GM19463 (cell line): ENCODE measurements at regions not wholly inside any gene's neighbourhood (a gene's known extent, or its start where the extent isn't known, plus 50 kb on each side); places are given as distances from the start of the nearest gene placed in this dataset.
"Not testable (repeated sequence)": the region's sequence is repeated elsewhere in the genome, so short reads cannot be mapped to it uniquely, and the experiment has no call there.

Experiments
- ATAC-seq: cut with Tn5 transposase; IDR thresholded peaks from one replicate; pipeline ENCODE4 v1.9.1; 2021; ENCODE audit warnings: mild to moderate bottlenecking, moderate library complexity; ENCODE audit not compliant: unreplicated experiment

DNA sequence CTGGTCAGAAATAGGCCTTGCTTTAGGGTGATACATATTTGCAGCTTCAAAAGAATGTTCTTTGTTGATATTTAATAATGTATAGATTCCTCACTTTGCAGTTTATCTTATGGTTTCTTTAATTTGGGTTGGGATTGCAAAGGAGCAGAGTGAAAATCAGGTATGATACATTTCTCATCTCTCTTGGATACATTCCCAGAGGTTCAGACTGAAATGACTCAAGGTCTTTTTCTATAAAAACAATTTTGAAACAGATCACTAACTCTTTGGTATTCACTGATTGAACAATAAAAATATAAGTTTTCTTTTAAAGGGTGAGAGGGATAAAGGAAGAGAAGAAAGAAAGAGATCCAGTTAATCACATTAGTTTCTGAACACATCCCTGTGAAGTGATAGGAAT lies 606.5 kb upstream of the CAMK1G start:
- no peak for ATAC-seq

DNA sequence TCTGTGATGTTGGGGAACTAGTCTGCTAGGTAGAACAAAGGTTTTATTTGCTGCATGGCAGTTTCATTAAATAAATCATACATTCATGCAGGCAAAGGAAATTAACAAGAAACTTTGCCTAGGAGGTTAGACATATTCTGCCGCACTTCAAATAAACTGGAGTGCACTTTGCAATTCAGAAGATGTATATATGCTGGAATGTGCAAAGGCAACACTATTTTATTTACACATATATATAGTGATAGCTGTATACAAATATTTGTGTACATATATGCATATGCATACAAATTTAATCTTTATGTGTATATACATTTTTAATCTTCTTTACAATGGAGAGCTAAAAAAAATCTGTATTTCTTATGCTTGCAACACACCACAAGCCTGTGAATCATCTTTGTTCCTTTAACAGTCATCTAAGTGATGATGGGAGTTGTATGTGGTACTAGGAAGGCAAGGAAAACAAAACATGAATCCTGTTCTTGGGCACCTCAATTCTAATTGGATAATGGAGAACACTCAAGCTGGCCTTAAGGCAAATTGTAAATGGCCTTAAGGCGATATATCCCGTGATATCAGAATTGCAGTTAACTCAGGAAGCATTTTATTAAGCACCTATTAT lies 605.8 kb upstream of the CAMK1G start:
- ATAC-seq = no peak

DNA sequence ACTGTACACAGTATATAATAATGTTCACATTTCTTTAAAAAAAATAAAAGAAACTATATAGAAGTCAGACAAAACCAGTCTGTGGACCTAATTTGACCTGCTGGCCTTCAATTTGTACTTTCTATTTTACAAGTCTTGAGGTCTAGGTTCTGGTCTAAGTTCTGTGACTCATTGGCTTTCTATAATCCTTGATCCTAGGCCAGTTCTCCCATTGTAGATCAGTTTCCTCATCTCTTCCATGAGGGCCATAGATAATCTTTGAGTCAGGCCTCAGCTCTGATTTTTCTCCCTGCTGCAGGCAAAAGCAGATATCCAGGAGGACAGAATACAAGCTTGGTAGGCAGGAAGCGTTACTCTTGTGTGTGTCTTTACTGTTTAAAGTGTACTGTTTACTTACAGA lies 603.7 kb upstream of the CAMK1G start:
- ATAC-seq = no peak

DNA sequence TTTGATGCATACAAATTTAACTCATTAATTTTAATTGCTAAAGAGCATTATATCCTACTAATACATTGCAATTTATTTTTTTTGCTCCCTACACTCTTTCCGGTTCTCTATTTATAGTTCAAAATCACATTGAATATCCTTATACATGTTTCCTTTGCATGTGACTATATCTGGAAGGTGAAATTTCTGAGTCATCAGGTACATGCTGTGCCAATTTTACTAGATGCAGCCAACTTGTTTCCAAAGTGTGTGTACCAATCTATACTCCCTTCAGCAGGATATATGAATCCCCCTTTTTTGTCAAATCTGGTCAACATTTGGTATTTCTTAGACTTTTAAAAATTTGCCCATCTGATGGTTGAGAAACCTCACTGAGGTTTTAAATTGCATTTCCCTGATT lies 602.9 kb upstream of the CAMK1G start:
- ATAC-seq = no peak

DNA sequence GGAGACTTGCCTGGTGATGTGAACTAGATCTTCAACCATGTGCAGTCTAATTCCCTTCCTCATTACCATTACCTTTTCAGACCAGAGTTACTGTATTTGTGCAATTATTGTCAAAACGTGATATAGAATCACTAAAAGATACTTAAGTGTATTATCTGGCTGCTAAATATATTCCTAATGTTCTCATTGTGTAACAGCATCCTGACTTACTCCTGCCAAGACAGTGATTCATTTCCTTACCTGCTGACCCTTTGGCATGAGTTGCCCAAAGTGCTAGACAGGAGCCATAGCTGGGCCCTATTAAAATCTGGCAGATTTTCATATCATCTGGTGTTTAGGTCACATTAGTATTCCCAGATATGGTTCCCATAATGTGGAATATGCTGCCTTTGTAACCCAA lies 598.3 kb upstream of the CAMK1G start:
- no peak for ATAC-seq

DNA sequence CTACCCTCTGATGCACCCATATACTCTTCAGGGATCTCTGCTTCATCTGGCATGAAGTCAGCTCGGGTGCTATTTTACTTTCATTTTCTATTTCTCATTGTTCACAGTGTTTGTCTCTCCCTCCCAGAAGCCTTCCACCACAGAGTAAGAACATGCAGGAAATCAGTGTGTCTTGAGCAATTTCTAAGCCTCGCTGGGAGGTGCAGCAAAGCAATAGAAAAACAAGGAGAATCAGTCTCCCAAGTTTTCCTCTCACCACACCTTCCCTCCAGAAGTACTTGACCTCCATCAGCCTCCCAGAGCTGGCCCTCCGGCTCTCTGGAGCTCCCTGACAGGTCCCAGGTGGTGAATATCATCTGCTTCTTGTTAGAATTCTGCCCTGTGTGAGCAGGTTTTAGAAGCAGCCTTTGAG lies 594.7 kb upstream of the CAMK1G start:
- ATAC-seq = peak; percentile 99

DNA sequence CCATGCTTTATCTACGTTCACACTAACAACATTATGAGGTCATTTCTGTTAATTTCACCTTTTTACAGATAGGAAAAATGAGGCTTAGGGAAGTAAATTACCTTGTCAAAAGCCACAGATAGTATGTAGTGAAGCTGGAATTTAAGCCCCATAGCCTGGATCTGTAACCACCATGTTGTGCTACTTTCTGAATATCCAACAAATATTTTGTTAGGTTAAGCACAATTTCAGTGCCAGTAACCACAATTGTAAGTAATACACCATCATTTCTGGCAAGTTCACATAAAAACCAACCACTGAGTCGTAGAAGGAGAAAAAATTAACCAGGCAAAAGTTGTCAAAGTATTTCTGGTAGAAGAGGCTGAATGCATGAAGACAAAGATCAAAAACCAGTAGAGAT lies 593.1 kb upstream of the CAMK1G start:
- ATAC-seq = no peak

DNA sequence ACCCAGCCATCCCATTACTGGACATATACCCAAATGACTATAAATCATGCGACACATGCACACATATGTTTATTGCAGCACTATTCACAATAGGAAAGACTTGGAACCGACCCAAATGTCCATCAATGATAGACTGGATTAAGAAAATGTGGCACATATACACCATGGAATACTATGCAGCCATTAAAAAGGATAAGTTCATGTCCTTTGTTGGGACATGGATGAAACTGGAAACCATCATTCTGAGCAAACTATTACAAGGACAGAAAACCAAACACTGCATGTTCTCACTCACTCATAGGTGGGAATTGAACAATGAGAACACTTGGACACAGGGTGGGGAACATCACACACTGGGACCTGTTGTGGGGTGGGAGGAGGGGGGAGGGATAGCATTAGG lies 586.5 kb upstream of the CAMK1G start:
- ATAC-seq = not testable (repeated sequence)

DNA sequence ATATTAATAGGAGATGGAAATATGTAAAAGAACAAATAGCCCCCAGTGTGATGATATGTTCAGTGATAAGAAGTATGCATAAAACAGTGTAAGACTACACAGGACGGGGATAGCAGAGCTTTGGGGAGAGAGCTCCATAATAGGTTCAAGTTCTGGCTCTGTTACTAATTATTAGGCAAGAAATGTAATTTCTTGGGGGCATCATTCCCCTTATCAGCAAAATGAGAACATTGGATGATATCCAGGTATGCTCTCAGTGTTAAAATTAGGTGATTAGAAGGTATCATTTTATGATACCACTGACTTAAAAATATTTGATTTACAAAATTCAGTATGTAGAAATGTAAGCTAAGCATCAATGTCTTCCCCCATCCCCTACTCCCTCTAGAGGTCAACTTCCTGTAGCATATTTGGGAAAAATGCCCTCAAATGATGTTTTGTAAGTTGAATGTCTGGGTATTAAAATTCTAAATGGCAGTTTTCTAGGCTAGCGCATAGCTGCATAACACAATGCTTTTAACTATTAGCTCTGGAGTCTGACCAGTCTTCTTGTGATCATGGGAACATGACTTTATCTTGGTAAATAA lies 585.7 kb upstream of the CAMK1G start:
- no peak for ATAC-seq

DNA sequence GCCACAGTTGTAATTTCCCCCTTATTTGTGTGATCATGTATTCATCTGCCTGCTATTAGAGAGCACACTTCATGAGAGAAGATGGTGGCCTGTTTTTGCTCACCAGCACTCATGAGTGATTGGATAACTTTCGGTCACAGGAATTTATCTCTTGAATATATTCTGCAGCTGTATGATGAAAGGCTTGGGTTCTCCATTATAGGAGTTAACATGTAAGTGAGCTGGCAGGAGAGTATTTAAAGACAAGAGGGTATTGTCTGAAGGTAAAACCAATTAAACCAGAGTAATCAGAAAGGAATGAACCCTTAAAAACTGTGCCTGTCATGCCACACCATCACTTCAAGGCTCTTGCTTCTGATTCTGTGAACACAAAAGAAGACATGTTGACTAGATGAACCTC lies 574.9 kb upstream of the CAMK1G start:
- no peak for ATAC-seq

DNA sequence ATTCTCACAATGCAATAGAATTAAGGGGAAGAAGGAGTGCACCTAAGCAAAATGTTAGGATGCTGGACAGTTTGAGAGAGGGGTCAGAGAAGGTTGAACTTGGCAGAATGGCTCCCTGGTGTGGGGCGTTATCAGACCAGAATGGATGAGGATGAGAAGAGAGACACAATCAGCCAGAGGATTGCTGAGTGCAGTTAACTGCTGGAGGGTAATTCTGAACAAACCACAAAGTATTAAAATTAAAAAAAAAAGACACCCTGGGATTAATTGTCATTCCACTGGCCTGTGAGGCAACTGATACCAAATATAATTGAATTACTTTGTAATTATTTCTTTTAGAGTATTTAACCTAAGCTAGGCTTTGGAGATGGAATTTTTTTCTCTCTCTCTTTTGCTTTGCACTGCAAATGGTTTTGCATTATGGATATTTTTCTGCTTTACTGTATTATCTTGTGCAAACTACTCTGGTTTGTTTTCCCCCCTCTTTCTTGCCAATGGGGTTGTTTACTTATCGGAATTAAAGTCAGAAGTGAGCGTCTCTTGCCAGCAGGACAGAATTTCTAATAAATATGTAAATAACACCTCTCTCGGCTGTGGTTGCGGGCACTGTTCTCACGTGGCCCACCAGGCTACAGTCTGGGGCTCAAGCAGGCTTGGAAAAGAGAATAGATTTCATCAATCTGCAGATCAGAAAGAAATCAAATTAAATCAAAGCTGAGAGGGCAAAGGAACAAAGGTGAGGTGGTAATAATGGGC lies 572.9 kb upstream of the CAMK1G start:
- ATAC-seq = no peak

DNA sequence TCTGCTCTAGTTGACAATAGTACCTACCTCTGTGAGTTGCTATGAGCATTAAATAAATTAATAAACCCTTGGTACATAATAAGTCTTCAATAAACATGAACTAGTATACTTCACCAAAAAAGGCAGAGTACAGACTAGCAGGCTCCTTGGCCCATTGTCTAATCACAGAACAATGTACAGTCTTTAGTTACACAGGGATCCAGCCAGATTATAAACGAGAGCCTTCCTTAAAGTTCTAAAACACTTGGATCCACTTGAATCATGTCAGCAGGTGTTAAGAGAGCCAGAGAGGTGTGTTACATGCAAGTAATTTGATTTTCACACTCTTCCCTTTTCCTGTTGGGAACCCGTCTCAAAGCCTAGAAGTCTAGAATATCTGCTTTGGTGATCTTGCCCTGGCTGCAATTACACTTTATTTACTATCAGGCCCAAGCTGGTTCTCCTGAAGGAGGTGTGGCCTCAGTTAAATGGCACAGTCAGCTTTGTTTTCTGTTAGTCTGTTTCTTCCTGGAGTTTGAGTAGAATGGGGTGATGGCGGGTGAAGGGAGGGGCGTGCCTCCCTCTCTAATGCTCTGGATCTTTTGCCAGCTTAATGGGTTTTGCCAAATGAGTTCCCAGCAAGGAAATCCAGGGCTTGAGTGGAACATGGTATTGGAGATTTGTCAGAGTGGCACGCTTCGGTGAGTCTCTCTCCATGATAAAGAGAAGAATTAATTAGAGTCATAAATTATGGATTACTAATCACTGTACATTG lies 570.9 kb upstream of the CAMK1G start:
- no peak for ATAC-seq

DNA sequence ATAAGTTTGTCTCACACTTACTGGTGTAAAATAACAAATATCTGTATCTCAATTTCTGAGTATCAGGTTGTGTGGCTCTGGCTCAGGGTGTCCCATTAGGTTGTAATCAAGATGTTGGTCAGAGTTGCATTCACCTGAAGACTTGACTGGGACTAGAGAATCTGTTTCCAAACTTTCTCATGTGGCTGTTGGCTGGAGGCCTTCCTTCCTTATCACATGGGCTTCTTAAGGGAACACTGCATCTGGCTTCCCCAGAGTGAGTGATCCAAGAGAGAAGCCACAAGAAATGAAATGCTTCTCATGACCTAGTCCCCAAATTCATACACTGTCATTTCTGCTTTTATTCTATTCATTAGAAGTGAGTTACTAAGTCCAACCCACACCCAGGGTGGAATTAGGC lies 568.4 kb upstream of the CAMK1G start:
- no peak for ATAC-seq

DNA sequence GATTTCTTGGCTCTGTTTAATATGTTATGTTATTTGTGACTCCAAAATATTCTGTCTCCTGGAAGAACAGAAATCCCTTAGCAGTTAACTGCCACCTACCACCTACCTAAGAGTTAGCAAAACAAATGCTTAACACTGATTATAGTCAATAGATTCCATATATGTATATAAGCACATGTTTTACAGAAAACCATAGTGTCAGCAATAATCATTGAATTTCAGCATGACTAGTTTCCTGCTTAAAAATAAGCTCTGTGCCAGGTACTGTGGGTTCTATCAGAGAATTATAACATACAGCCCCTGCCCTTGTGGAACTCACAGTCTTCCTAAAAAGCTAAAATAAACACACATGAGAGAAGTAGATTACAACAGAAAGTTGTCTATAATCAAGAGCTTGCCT lies 561.9 kb upstream of the CAMK1G start:
- ATAC-seq = no peak

DNA sequence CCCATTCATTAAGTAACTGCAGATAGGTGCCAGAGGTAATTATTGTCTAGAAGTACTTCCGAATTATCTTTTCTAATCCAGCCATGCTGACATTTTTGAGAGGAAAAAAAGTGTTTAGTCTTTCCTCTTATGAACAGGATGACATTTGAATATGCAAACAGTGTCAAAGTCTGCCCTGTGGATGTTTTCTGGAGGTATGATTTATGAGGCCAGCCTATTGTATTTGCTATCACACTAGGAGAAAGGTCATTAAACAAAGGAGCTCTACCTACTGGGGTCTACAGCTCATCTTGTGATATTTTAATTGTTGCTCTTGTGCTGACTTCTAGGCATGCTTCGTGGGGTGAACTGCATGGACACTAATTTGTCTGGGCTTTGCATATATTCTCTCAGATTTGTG lies 559.7 kb upstream of the CAMK1G start:
- ATAC-seq = no peak

DNA sequence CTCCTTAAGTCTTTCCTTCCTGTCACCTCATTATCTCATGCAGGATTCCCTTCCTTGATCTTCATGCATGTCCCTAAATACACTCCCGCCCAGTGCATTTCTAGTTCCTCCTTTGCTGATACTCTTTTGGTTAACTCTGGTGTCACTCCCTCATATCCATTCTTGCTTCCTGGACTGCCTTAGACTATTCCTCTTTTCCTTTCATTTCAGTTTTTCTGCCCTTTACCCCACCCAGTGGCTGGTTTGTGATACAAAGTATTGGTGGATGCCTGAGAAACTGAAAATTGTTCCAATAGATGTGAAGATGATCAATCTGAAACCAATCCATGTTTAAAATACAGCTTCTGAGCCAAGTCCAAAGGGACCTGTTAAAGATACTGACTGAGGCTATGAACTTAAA lies 553.8 kb upstream of the CAMK1G start:
- no peak for ATAC-seq

DNA sequence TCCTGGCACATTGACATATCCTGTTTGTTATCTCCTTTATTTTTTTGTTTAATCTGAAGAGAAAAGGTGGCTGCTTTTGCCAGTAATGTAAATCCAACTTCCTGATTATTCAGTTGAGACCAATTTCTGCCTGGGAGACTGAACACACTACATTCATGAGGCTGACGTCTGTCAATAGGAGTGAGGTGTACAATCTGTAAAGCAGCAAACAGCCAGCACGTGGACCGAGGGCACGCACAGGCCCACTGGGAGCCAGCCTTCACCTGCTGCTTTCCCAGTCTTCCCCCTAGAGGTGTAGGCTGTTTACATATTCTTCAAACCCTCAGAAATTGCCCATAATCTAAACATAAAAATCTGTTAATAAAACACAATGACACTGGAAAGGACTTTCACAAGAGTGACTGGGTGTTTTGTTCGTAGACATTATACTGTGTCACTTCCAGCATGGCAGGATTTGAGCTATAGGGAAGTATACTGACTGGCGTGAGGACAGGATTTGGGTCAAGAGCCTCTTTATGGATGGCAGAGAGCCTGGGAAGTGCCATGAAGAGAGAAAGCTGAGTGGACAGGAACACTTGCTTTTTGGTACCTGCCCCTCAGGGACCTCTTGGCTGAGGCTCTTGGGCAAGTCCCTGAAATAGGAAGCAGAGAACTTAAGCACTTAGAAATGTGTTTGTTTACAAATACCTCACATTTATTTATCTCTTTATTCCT lies 552.9 kb upstream of the CAMK1G start:
- no peak for ATAC-seq

DNA sequence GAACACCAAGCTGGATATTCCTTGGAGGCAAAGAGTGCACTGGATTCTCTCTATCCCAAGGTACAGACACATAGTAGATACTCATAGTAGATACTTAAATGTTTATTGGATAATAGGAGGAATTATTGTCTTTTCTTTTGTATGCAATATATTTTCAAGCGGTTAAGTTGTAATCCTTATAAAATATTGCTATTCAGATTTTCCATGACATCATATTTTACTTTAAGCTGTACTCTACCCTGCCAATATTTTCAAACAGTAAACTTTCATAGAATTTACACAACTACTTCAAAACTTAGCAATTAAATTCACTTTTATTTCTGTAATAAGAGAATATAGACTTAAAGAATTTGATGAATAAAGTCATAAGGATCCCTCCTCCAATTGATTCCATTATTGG lies 546.5 kb upstream of the CAMK1G start:
- ATAC-seq = no peak

DNA sequence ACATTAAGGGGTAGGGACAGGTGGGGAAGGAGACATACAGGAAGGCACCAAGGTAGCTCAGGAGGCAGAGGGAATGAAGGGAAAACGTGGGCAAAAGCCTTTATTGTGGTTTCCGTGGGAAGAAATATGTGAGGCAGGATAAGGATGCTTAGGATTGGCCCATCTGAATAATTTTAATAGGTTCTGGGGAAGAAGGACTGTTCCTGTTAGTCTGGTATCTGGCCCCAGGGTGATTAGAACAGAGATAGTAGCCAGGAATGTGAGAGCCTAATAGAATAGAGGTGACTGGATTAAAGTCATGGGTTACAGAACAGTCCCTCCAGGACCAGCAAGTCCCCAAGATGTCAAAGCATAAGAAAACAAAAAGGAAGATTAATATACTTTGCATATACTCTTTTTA lies 545.2 kb upstream of the CAMK1G start:
- ATAC-seq = no peak

DNA sequence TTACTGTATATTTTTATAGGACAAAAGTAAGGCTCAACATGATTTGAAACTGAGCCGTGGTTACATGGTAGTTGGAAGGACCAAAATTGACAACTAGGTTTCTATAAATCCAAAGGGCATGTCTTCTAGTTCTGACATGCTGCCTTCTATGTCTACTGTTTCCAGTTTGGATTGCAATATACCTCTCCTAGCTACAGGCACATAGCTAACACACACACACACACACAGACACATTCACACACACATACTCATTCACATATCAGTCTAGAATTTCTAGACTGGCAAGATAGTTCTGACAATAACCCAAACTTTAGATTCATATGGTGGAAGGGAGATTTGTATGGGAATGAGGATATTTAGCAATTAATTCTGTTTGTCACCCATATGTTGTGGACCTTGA lies 544.8 kb upstream of the CAMK1G start:
- ATAC-seq = no peak

DNA sequence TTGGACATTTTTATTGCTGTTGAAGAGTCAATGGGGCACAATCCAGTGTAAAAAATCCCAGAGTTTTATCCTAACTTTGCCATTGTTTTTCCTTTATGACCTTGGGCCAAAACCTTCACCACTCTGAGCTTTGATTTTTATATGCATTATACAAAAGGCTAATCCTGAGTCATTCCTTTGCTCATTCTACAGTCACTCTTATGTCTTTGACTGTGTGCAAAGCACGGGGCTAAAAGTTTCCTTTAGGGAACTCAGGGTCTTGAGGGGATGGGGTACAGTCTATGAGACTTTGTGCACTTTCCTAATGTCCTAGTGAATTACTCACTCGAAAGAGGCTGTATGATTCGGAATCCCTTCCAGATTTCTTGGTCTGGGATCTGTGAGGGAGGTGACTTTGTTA lies 543.2 kb upstream of the CAMK1G start:
- ATAC-seq = no peak
